HCT116 (cell line): ENCODE measurements at regions not wholly inside any gene's neighbourhood (a gene's known extent, or its start where the extent isn't known, plus 50 kb on each side); places are given as distances from the start of the nearest gene placed in this dataset.

Experiments
- ATAC-seq: fragments of 200-7000 bp; cut with Tn5 transposase; 2 replicates; pipeline ENCODE4 v1.9.1; 2020; ENCODE audit warnings: mild to moderate bottlenecking, moderate library complexity
- BruUV-seq: library from RNA; stranded (reverse); fragments of 400-500 nt; replicated peaks from 2 replicates; lab custom pipeline; 2021; lab: Mats Ljungman, UMichigan
- CTCF ChIA-PET: fragments of 300-600 bp; sonication (Branson Sonifier 250); formaldehyde crosslinking; loops from one replicate; lab custom pipeline; 2021; ENCODE audit warnings: antibody characterized with exemption; lab: Charles Lee
- POLR2A ChIA-PET: fragments of 300-600, 350-600 bp; sonication (Branson Sonifier 250); formaldehyde crosslinking; loops from one replicate; lab custom pipeline; 2021; ENCODE audit warnings: antibody characterized with exemption; lab: Charles Lee
- RAD21 ChIA-PET, 2 experiments: fragments of 300-600 bp; sonication (Branson Sonifier 250); formaldehyde crosslinking; loops; one replicate each; lab custom pipeline; 2023; ENCODE audit warnings: low total read pairs in 2 of 2; ENCODE audit not compliant: uncharacterized antibody in 2 of 2, unreplicated experiment in 2 of 2, low non-redundant PET in 1 of 2; lab: Charles Lee
- DNase-seq: peaks from one replicate; pipeline ENCODE4 v3.0.0-alpha.2; 2010; ENCODE audit warnings: low read depth, low spot score
- H2AFZ ChIP-seq: fragments of 200-600 bp; shearing (Covaris generic), sonication (generic); 2 replicates; pipeline ENCODE4 v1.6.1; 2017; ENCODE audit warnings: low read depth, mixed run types, mixed read lengths, antibody characterized with exemption, low read length; ENCODE audit not compliant: poor library complexity, severe bottlenecking
- H3K27ac ChIP-seq: 2 replicates; pipeline ENCODE4 v1.5.1; 2012; ENCODE audit warnings: low read depth, low read length
- H3K27me3 ChIP-seq: fragments of 200-600 bp; sonication (generic); 2 replicates; pipeline ENCODE4 v1.6.1; 2016; ENCODE audit warnings: mixed run types, low read length, mixed read lengths; ENCODE audit not compliant: insufficient read depth
- H3K36me3 ChIP-seq, 2 experiments: fragments of 200-500 bp in 1 of 2; fragments of 200-600 bp in 1 of 2; sonication (Bioruptor generic) in 1 of 2; sonication (generic) in 1 of 2; 2 replicates each; pipeline versions ENCODE4 v1.5.1 to v1.6.1; 2014 to 2016; ENCODE audit warnings: low read length in 2 of 2, inconsistent platforms in 1 of 2, mixed read lengths in 1 of 2, mixed run types in 1 of 2; ENCODE audit not compliant: insufficient read depth in 2 of 2, control insufficient read depth in 1 of 2
- H3K4me1 ChIP-seq, 2 experiments: fragments of 200-600 bp in 1 of 2; sonication (generic) in 1 of 2; 2 replicates each; pipeline versions ENCODE4 v1.5.1 to v1.6.1; 2012 to 2017; ENCODE audit warnings: low read length in 2 of 2, inconsistent platforms in 1 of 2, mild to moderate bottlenecking in 1 of 2, mixed read lengths in 1 of 2, mixed run types in 1 of 2, moderate library complexity in 1 of 2; ENCODE audit not compliant: insufficient read depth in 2 of 2, control insufficient read depth in 1 of 2
- H3K4me2 ChIP-seq: fragments of 200-600 bp; sonication (generic); 2 replicates; pipeline ENCODE4 v1.6.1; 2017; ENCODE audit warnings: mixed run types, low read length, mixed read lengths
- H3K4me3 ChIP-seq, 2 experiments: fragments of 200-600 bp in 1 of 2; sonication (generic) in 1 of 2; replicated peaks in 1 of 2; 2 replicates each; pipeline ENCODE4 v1.5.1; 2011 to 2016; ENCODE audit warnings: low read length in 2 of 2, control low read depth in 1 of 2, low read depth in 1 of 2, mild to moderate bottlenecking in 1 of 2, mixed read lengths in 1 of 2, mixed run types in 1 of 2
- H3K79me2 ChIP-seq: fragments of 200-600 bp; sonication (generic); 2 replicates; pipeline ENCODE4 v1.6.1; 2017; ENCODE audit warnings: mild to moderate bottlenecking, mixed run types, low read length, moderate library complexity, mixed read lengths; ENCODE audit not compliant: insufficient read depth
- H3K9ac ChIP-seq: fragments of 200-600 bp; sonication (generic); 2 replicates; pipeline ENCODE4 v1.6.1; 2016; ENCODE audit warnings: low read length, mixed read lengths
- H3K9me2 ChIP-seq: fragments of 200-600 bp; sonication (generic), shearing (Covaris generic); 2 replicates; pipeline ENCODE4 v1.6.1; 2017; ENCODE audit warnings: mixed run types, mild to moderate bottlenecking, moderate library complexity; ENCODE audit not compliant: insufficient read depth
- H3K9me3 ChIP-seq, 2 experiments: fragments of 200-500 bp in 1 of 2; fragments of 200-600 bp in 1 of 2; sonication (Bioruptor generic) in 1 of 2; sonication (generic) in 1 of 2; 2 replicates each; pipeline ENCODE4 v1.6.1; 2014 to 2017; ENCODE audit warnings: low read length in 2 of 2, mixed read lengths in 2 of 2, inconsistent platforms in 1 of 2, low read depth in 1 of 2, mild to moderate bottlenecking in 1 of 2, mixed run types in 1 of 2, moderate library complexity in 1 of 2; ENCODE audit not compliant: control insufficient read depth in 1 of 2, insufficient read depth in 1 of 2
- H4K20me1 ChIP-seq: fragments of 200-600 bp; sonication (generic), shearing (Covaris generic); 2 replicates; pipeline ENCODE4 v1.6.1; 2017; ENCODE audit warnings: mixed run types, mild to moderate bottlenecking, moderate library complexity; ENCODE audit not compliant: insufficient read depth
- CEBPB ChIP-seq: IDR thresholded peaks from 2 replicates; pipeline ENCODE4 v1.6.1; 2012; ENCODE audit warnings: low read depth
- EZH2 ChIP-seq: fragments of 200-600 bp; sonication (generic); IDR thresholded peaks from 2 replicates; pipeline ENCODE4 v1.6.1; 2017; ENCODE audit warnings: antibody characterized with exemption, mixed run types
- EZH2phosphoT487 ChIP-seq: fragments of 200-600 bp; IDR thresholded peaks from 2 replicates; pipeline ENCODE4 v1.6.1; 2018; ENCODE audit warnings: antibody characterized with exemption, borderline replicate concordance
- FOSL1 ChIP-seq: IDR thresholded peaks from 2 replicates; pipeline ENCODE4 v1.6.1; 2012; ENCODE audit warnings: low read depth
- JUND ChIP-seq: IDR thresholded peaks from 2 replicates; pipeline ENCODE4 v1.6.1; 2012
- POLR2A ChIP-seq: IDR thresholded peaks from 2 replicates; pipeline ENCODE4 v1.7.0; 2011; ENCODE audit warnings: borderline replicate concordance; ENCODE audit not compliant: insufficient read depth, insufficient read length; ENCODE audit errors: extremely low read depth
- POLR2AphosphoS5 ChIP-seq: IDR thresholded peaks from 2 replicates; pipeline ENCODE4 v1.6.1; 2011; ENCODE audit warnings: mild to moderate bottlenecking, low read depth, low read length, moderate library complexity
- RAD21 ChIP-seq: IDR thresholded peaks from 2 replicates; pipeline ENCODE4 v1.6.1; 2012; ENCODE audit warnings: low read depth, mild to moderate bottlenecking
- SP1 ChIP-seq: IDR thresholded peaks from 2 replicates; pipeline ENCODE4 v1.6.1; 2012; ENCODE audit warnings: low read depth
- SRF ChIP-seq: IDR thresholded peaks from 2 replicates; pipeline ENCODE4 v1.6.1; 2012; ENCODE audit warnings: low read depth
- TCF7L2 ChIP-seq: IDR thresholded peaks from 2 replicates; pipeline ENCODE4 v1.7.0; 2011; ENCODE audit warnings: borderline replicate concordance, inconsistent platforms; ENCODE audit not compliant: insufficient read depth, insufficient read length; ENCODE audit errors: extremely low read depth
- ZNF274 ChIP-seq: fragments of 200-500 bp; sonication (Bioruptor generic); IDR thresholded peaks from 2 replicates; pipeline ENCODE4 v1.6.1; 2014; ENCODE audit warnings: mild to moderate bottlenecking, low read depth, low read length, inconsistent platforms
- intact Hi-C: fragments of 100-400 bp; cut with micrococcal nuclease; formaldehyde crosslinking; loops from 2 replicates; pipeline ENCODE4 v1.10.0; 2022
- TF ChIP-seq, protein P1 (sequence below): IDR thresholded peaks from 2 replicates; pipeline ENCODE4 v1.6.1; 2012; ENCODE audit warnings: low read depth
- TF ChIP-seq, protein P2 (sequence below), 3 experiments: fragments of 200-600 bp in 1 of 3; sonication (generic) in 1 of 3; IDR thresholded peaks in 2 of 3; conservative IDR thresholded peaks in 1 of 3; 2 replicates each; pipeline ENCODE4 v1.5.1; 2012 to 2017; ENCODE audit warnings: low read depth in 2 of 3, low read length in 2 of 3, antibody characterized with exemption in 1 of 3, borderline replicate concordance in 1 of 3, control low read depth in 1 of 3, mild to moderate bottlenecking in 1 of 3, mixed read lengths in 1 of 3, mixed run types in 1 of 3, moderate library complexity in 1 of 3; ENCODE audit not compliant: insufficient read depth in 1 of 3

DNA sequence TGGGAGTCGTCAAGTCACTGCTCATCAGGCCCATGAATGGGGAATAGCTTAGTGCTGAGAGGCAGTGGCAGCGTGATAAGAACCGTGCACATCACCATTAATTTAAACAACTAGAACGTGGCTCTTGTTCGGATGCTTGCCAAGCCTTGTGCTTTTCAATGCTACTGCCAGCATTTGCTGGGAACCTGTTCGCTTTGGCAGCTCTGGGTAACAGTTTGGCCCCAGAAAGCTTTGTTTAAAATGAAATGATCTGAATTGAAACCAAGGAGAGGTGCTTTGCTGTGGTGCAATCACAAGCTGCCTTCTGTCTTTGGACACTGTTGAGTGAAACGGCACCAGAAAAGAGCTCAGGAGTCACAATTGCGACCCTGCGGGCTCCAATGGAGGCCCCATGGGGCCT is 53.5 kb upstream of the OLFM4 start:
- Histone ChIP-seq H3K36me3 (no peaks in the 10 kb centered on the region), H3K4me2 (no peak overlapping the region), H3K9me3 (no peaks in the 10 kb centered on the region), H3K27ac (no peak overlapping the region), H3K79me2 (no peaks in the 10 kb centered on the region), H3K9ac (no peak overlapping the region), H3K4me3 (no peak overlapping the region), H3K9me2 (no peaks in the 10 kb centered on the region), H3K27me3 (0 out of 2 replicates have a peak, but pooled peaks cover 7% of the 10 kb centered on the region), H4K20me1 (no peaks in the 10 kb centered on the region), H3K4me1 (no peaks in the 10 kb centered on the region), H2AFZ (no peak overlapping the region)
- intact Hi-C loops: no loop called here
- CTCF ChIA-PET: no interaction called here
- TF ChIP-seq EZH2 (no peak), EZH2phosphoT487 (no peak), TCF7L2 (no peak), SRF (no peak), POLR2A (no peak), POLR2AphosphoS5 (no peak), CEBPB (no peak), RAD21 (no peak), SP1 (no peak), JUND (no peak), ZNF274 (no peak), FOSL1 (no peak)
- TF ChIP-seq, protein P1, sequence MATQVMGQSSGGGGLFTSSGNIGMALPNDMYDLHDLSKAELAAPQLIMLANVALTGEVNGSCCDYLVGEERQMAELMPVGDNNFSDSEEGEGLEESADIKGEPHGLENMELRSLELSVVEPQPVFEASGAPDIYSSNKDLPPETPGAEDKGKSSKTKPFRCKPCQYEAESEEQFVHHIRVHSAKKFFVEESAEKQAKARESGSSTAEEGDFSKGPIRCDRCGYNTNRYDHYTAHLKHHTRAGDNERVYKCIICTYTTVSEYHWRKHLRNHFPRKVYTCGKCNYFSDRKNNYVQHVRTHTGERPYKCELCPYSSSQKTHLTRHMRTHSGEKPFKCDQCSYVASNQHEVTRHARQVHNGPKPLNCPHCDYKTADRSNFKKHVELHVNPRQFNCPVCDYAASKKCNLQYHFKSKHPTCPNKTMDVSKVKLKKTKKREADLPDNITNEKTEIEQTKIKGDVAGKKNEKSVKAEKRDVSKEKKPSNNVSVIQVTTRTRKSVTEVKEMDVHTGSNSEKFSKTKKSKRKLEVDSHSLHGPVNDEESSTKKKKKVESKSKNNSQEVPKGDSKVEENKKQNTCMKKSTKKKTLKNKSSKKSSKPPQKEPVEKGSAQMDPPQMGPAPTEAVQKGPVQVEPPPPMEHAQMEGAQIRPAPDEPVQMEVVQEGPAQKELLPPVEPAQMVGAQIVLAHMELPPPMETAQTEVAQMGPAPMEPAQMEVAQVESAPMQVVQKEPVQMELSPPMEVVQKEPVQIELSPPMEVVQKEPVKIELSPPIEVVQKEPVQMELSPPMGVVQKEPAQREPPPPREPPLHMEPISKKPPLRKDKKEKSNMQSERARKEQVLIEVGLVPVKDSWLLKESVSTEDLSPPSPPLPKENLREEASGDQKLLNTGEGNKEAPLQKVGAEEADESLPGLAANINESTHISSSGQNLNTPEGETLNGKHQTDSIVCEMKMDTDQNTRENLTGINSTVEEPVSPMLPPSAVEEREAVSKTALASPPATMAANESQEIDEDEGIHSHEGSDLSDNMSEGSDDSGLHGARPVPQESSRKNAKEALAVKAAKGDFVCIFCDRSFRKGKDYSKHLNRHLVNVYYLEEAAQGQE: no peak
- TF ChIP-seq, protein P2, sequence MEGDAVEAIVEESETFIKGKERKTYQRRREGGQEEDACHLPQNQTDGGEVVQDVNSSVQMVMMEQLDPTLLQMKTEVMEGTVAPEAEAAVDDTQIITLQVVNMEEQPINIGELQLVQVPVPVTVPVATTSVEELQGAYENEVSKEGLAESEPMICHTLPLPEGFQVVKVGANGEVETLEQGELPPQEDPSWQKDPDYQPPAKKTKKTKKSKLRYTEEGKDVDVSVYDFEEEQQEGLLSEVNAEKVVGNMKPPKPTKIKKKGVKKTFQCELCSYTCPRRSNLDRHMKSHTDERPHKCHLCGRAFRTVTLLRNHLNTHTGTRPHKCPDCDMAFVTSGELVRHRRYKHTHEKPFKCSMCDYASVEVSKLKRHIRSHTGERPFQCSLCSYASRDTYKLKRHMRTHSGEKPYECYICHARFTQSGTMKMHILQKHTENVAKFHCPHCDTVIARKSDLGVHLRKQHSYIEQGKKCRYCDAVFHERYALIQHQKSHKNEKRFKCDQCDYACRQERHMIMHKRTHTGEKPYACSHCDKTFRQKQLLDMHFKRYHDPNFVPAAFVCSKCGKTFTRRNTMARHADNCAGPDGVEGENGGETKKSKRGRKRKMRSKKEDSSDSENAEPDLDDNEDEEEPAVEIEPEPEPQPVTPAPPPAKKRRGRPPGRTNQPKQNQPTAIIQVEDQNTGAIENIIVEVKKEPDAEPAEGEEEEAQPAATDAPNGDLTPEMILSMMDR (IDR thresholded peaks at IDR 0.05 in 2 of 3, conservative IDR thresholded peaks at IDR 0.05 in 1 of 3; ENCODE audit: borderline replicate concordance in 1 of 3, insufficient read depth in 1 of 3, low read depth in 2 of 3, low read length in 2 of 3): no peak
- no peak for ATAC-seq
- DNase-seq: no peak
- RAD21 ChIA-PET: no interaction called here
- no TSS peak for BruUV-seq
- POLR2A ChIA-PET: no interaction called here
